OCI-LY3 (cell line): ENCODE measurements at regions not wholly inside any gene's neighbourhood (a gene's known extent, or its start where the extent isn't known, plus 50 kb on each side); places are given as distances from the start of the nearest gene placed in this dataset.

Source experiments
- EZH2phosphoT487 ChIP-seq: fragments of 200-600 bp; shearing (Covaris generic); IDR thresholded peaks from 2 replicates; pipeline ENCODE4 v1.6.1; 2018; ENCODE audit warnings: antibody characterized with exemption, mixed run types, low read depth
- TF ChIP-seq, protein P1 (sequence below): fragments of 200-600, 300-600 bp; sonication (generic); IDR thresholded peaks from 2 replicates; pipeline ENCODE4 v1.5.1; 2014; ENCODE audit warnings: antibody characterized with exemption, low read length, low read depth

DNA sequence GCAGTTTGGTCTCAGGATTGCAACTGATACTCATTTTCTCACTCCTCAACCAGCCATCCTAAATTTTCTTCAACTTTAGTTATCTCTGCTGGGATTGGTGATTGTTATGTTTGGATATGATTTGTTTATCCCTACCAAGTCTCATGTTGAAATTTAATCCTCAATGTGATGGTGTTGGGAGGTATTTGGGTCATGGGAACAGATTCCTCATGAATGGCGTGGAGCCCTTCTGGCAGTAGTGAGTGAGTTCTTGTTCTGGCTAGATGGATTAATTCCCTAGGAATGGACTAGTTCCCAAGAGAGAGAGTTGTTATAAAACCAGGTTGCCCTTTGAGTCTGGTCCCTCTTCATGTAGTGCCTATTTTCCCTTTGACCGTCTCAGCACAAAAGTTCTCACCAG, 399.9 kb downstream of the SQOR start:
- TF ChIP-seq, protein P1, sequence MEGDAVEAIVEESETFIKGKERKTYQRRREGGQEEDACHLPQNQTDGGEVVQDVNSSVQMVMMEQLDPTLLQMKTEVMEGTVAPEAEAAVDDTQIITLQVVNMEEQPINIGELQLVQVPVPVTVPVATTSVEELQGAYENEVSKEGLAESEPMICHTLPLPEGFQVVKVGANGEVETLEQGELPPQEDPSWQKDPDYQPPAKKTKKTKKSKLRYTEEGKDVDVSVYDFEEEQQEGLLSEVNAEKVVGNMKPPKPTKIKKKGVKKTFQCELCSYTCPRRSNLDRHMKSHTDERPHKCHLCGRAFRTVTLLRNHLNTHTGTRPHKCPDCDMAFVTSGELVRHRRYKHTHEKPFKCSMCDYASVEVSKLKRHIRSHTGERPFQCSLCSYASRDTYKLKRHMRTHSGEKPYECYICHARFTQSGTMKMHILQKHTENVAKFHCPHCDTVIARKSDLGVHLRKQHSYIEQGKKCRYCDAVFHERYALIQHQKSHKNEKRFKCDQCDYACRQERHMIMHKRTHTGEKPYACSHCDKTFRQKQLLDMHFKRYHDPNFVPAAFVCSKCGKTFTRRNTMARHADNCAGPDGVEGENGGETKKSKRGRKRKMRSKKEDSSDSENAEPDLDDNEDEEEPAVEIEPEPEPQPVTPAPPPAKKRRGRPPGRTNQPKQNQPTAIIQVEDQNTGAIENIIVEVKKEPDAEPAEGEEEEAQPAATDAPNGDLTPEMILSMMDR: no peak
- no peak for TF ChIP-seq EZH2phosphoT487
